HEK293 (cell line): ENCODE measurements at regions not wholly inside any gene's neighbourhood (a gene's known extent, or its start where the extent isn't known, plus 50 kb on each side); places are given as distances from the start of the nearest gene placed in this dataset.

Experiments used
- CTCF ChIA-PET: fragments of 350-600 bp; formaldehyde crosslinking; extraction: SDS; loops from one replicate; lab custom pipeline; 2021; ENCODE audit warnings: antibody characterized with exemption; lab: Yijun Ruan, JAX
- POLR2A ChIA-PET: fragments of 300-600 bp; formaldehyde crosslinking; extraction: SDS; loops from one replicate; lab custom pipeline; 2020; ENCODE audit warnings: antibody characterized with exemption, inconsistent platforms; lab: Yijun Ruan, JAX
- H3K27ac ChIP-seq: fragments of 200-500 bp; sonication (Bioruptor generic); 2 replicates; pipeline ENCODE4 v1.5.1; 2014; ENCODE audit warnings: low read depth, low read length, control low read depth, inconsistent platforms; ENCODE audit errors: extremely low read depth
- H3K36me3 ChIP-seq, 2 experiments: fragments of 200-500 bp in 1 of 2; sonication (Bioruptor generic) in 1 of 2; 1 replicate in 1 of 2; 2 replicates in 1 of 2; pipeline ENCODE4 v1.5.1; 2014 to 2017; ENCODE audit warnings: inconsistent platforms in 2 of 2, low read length in 2 of 2; ENCODE audit not compliant: control insufficient read depth in 2 of 2, insufficient read depth in 1 of 2
- H3K4me1 ChIP-seq: fragments of 200-500 bp; sonication (Bioruptor generic); 2 replicates; pipeline ENCODE4 v1.5.1; 2014; ENCODE audit warnings: mild to moderate bottlenecking, low read length, inconsistent platforms; ENCODE audit not compliant: control insufficient read depth, insufficient read depth
- H3K4me3 ChIP-seq: 2 replicates; pipeline ENCODE4 v1.5.1; 2011; ENCODE audit warnings: low read depth, mild to moderate bottlenecking, control low read depth, low read length, moderate library complexity
- H3K9me3 ChIP-seq: fragments of 200-500 bp; sonication (Bioruptor generic); 2 replicates; pipeline ENCODE4 v1.5.1; 2014; ENCODE audit warnings: low read depth, low read length, inconsistent platforms; ENCODE audit not compliant: control insufficient read depth, insufficient read depth
- CTCF ChIP-seq: fragments of 450-650 bp; formaldehyde crosslinking; IDR thresholded peaks from 2 replicates; pipeline ENCODE4 v1.5.1; 2016; ENCODE audit warnings: missing biosample characterization, missing genetic modification characterization
- HOXC10 ChIP-seq: sonication (generic); formaldehyde crosslinking; IDR thresholded peaks from 2 replicates; pipeline ENCODE4 v1.8.1; 2023; ENCODE audit warnings: mild to moderate bottlenecking, missing genetic modification reagents
- PATZ1 ChIP-seq: fragments of 450-650 bp; formaldehyde crosslinking; IDR thresholded peaks from 2 replicates; pipeline ENCODE4 v1.5.1; 2016; ENCODE audit warnings: missing biosample characterization, missing genetic modification characterization
- PBX3 ChIP-seq: sonication (generic); formaldehyde crosslinking; IDR thresholded peaks from 2 replicates; pipeline ENCODE4 v1.8.1; 2022; ENCODE audit warnings: mild to moderate bottlenecking, moderate library complexity, missing genetic modification reagents
- TRIM28 ChIP-seq: IDR thresholded peaks from 2 replicates; pipeline ENCODE4 v1.6.1; 2011; ENCODE audit warnings: low read length, control low read depth, borderline replicate concordance
- ZFP37 ChIP-seq: fragments of 450-650 bp; formaldehyde crosslinking; IDR thresholded peaks from 2 replicates; pipeline ENCODE4 v1.5.1; 2016; ENCODE audit warnings: missing biosample characterization, missing genetic modification characterization
- ZNF19 ChIP-seq: fragments of 450-650 bp; formaldehyde crosslinking; IDR thresholded peaks from 2 replicates; pipeline ENCODE4; 2016; ENCODE audit warnings: missing biosample characterization, missing genetic modification characterization, low read depth
- ZNF214 ChIP-seq: fragments of 450-650 bp; formaldehyde crosslinking; IDR thresholded peaks from 2 replicates; pipeline ENCODE4 v1.5.1; 2017; ENCODE audit warnings: missing biosample characterization, mild to moderate bottlenecking, missing genetic modification characterization, borderline replicate concordance
- ZNF266 ChIP-seq: fragments of 450-650 bp; formaldehyde crosslinking; IDR thresholded peaks from 2 replicates; pipeline ENCODE4 v1.5.1; 2016; ENCODE audit warnings: missing biosample characterization, missing genetic modification characterization, low read depth
- ZNF558 ChIP-seq: fragments of 450-650 bp; formaldehyde crosslinking; IDR thresholded peaks from 2 replicates; pipeline ENCODE4 v1.5.1; 2016; ENCODE audit warnings: missing biosample characterization, missing genetic modification characterization
- ZNF580 ChIP-seq: fragments of 450-650 bp; formaldehyde crosslinking; IDR thresholded peaks from 2 replicates; pipeline ENCODE4 v1.5.1; 2016; ENCODE audit warnings: missing biosample characterization, missing genetic modification characterization
- ZNF623 ChIP-seq: fragments of 450-650 bp; formaldehyde crosslinking; IDR thresholded peaks from 2 replicates; pipeline ENCODE4 v1.5.1; 2016; ENCODE audit warnings: missing biosample characterization, missing genetic modification characterization
- ZNF654 ChIP-seq: fragments of 450-650 bp; formaldehyde crosslinking; IDR thresholded peaks from 2 replicates; pipeline ENCODE4 v1.5.1; 2016; ENCODE audit warnings: low read depth, missing biosample characterization, missing genetic modification characterization
- ZNF76 ChIP-seq: fragments of 450-650 bp; formaldehyde crosslinking; IDR thresholded peaks from 2 replicates; pipeline ENCODE4; 2016; ENCODE audit warnings: low read depth, missing biosample characterization, missing genetic modification characterization, borderline replicate concordance
- ZSCAN23 ChIP-seq: fragments of 450-650 bp; formaldehyde crosslinking; IDR thresholded peaks from 2 replicates; pipeline ENCODE4 v1.5.1; 2016; ENCODE audit warnings: missing biosample characterization, missing genetic modification characterization

GRCh38 chr2:203650860-203651613, 55.4 kb upstream of the CD28 start:
- no peaks in the 10 kb centered on the region for H3K36me3 ChIP-seq
- TF ChIP-seq CTCF (tag by site-specific recombination) (peak; percentile 60), ZNF654 (tag by site-specific recombination) (0 out of 2 replicates have a peak, but pooled peaks have one; percentile 26), ZNF580 (tag by site-specific recombination) (no peak), HOXC10 (CRISPR knock-in tag) (no peak), ZNF76 (tag by site-specific recombination) (no peak)
- H3K4me3 ChIP-seq: no peak overlapping the region
- ChIA-PET CTCF (interaction anchor here (0.6 to 1.4 kb wide), 6 partner anchors 20 to 593 kb away, joined by 3 to 4 read pairs (median 3); no protein-coding TSS in a partner anchor), POLR2A (no interaction called here)
- H3K27ac ChIP-seq: no peak overlapping the region
- peaks cover 19% of the 10 kb centered on the region for H3K4me1 ChIP-seq
- no peaks in the 10 kb centered on the region for H3K9me3 ChIP-seq

GRCh38 chr2:203651621-203652020, 54.8 kb upstream of the CD28 start:
- ChIA-PET POLR2A (no interaction called here), CTCF (interaction anchor here (0.6 to 1.4 kb wide), 6 partner anchors 21 to 593 kb away, joined by 3 to 4 read pairs (median 3); no protein-coding TSS in a partner anchor)
- no peak overlapping the region for H3K27ac ChIP-seq
- H3K4me1 ChIP-seq: peaks cover 19% of the 10 kb centered on the region
- no peaks in the 10 kb centered on the region for H3K9me3 ChIP-seq
- no peak overlapping the region for H3K4me3 ChIP-seq
- TF ChIP-seq ZNF214 (tag by site-specific recombination) (no peak), ZSCAN23 (tag by site-specific recombination) (no peak), PATZ1 (tag by site-specific recombination) (no peak), ZNF266 (tag by site-specific recombination) (no peak), PBX3 (no peak), ZNF19 (tag by site-specific recombination) (no peak), ZNF558 (tag by site-specific recombination) (no peak), TRIM28 (no peak)
- H3K36me3 ChIP-seq: no peaks in the 10 kb centered on the region

GRCh38 chr2:203654826-203655225, 51.6 kb upstream of the CD28 start:
- no peak overlapping the region for H3K27ac ChIP-seq
- peaks cover 13% of the 10 kb centered on the region for H3K4me1 ChIP-seq
- CTCF ChIA-PET: interaction anchor here (0.7 kb wide), 1 partner anchor 122 kb away, joined by 4 read pairs; no protein-coding TSS in a partner anchor

More at GRCh38 chr2:203654826-203655225, 51.6 kb upstream of the CD28 start:
- Histone ChIP-seq H3K4me3 (no peak overlapping the region), H3K36me3 (no peaks in the 10 kb centered on the region), H3K9me3 (no peaks in the 10 kb centered on the region)
- POLR2A ChIA-PET: no interaction called here
- TF ChIP-seq ZFP37 (tag by site-specific recombination) (no peak), ZNF623 (no peak)
